GM21360 (cell line): ENCODE measurements at regions not wholly inside any gene's neighbourhood (a gene's known extent, or its start where the extent isn't known, plus 50 kb on each side); places are given as distances from the start of the nearest gene placed in this dataset.

Experiments
- ATAC-seq: cut with Tn5 transposase; IDR thresholded peaks from one replicate; pipeline ENCODE4 v1.9.1; 2021; ENCODE audit warnings: mild to moderate bottlenecking, moderate library complexity; ENCODE audit not compliant: unreplicated experiment

GRCh38 chr4:119752936-119753335, 124.3 kb upstream of the PDE5A start:
- no peak for ATAC-seq

- ATAC-seq: no peak
Observed at GRCh38 chr4:119750771-119751170, 122.2 kb upstream of the PDE5A start.

GRCh38 chr4:119750048-119750447, 121.4 kb upstream of the PDE5A start:
- ATAC-seq: no peak

GRCh38 chr4:119748853-119749252, 120.2 kb upstream of the PDE5A start:
- ATAC-seq: no peak

- ATAC-seq: no peak
Observed at GRCh38 chr4:119746951-119747350, 118.3 kb upstream of the PDE5A start.

- ATAC-seq: no peak
Observed at GRCh38 chr4:119745351-119745750, 116.7 kb upstream of the PDE5A start.

- no peak for ATAC-seq
Observed at GRCh38 chr4:119744580-119744979, 116.0 kb upstream of the PDE5A start.

GRCh38 chr4:119743644-119744043, 115.0 kb upstream of the PDE5A start:
- no peak for ATAC-seq

GRCh38 chr4:119739796-119740195, 111.2 kb upstream of the PDE5A start:
- no peak for ATAC-seq

GRCh38 chr4:119738901-119739300, 110.3 kb upstream of the PDE5A start:
- ATAC-seq: no peak

- ATAC-seq: no peak
Observed at GRCh38 chr4:119736559-119736958, 108.0 kb upstream of the PDE5A start.

- no peak for ATAC-seq
Observed at GRCh38 chr4:119735165-119735651, 106.6 kb upstream of the PDE5A start.

- no peak for ATAC-seq
Observed at GRCh38 chr4:119733431-119733830, 104.8 kb upstream of the PDE5A start.

- ATAC-seq: no peak
Observed at GRCh38 chr4:119731778-119732177, 103.2 kb upstream of the PDE5A start.

GRCh38 chr4:119731146-119731742, 102.6 kb upstream of the PDE5A start:
- no peak for ATAC-seq

- no peak for ATAC-seq
Observed at GRCh38 chr4:119730671-119730950, 102.0 kb upstream of the PDE5A start.

- ATAC-seq: no peak
Observed at GRCh38 chr4:119729835-119730670, 101.4 kb upstream of the PDE5A start.

GRCh38 chr4:119728692-119729593, 100.3 kb upstream of the PDE5A start:
- ATAC-seq: no peak

GRCh38 chr4:119728185-119728584, 99.6 kb upstream of the PDE5A start:
- ATAC-seq: no peak

GRCh38 chr4:119726505-119726904, 97.9 kb upstream of the PDE5A start:
- no peak for ATAC-seq

- ATAC-seq: no peak
Observed at GRCh38 chr4:119725688-119726330, 97.2 kb upstream of the PDE5A start.
